Naive B cell (primary cell): ENCODE measurements at regions not wholly inside any gene's neighbourhood (a gene's known extent, or its start where the extent isn't known, plus 50 kb on each side); places are given as distances from the start of the nearest gene placed in this dataset.
A peak's percentile ranks its signal among the peaks of the same experiment; 100 is the strongest.
"Not testable (repeated sequence)": the region's sequence is repeated elsewhere in the genome, so short reads cannot be mapped to it uniquely, and the experiment has no call there.

Source experiments
- ATAC-seq, 2 donors: fragments of 150-1000 bp; cut with Tn5 transposase; 2 replicates each; pipeline ENCODE4 v1.10.0; 2021; ENCODE audit warnings: low read depth in 2 of 2, mild to moderate bottlenecking in 2 of 2, moderate library complexity in 2 of 2
- DNase-seq: peaks from one replicate; pipeline ENCODE4 v3.0.0; 2022
- H3K27ac Mint-ChIP-seq, 6 donors: one replicate each; pipeline ENCODE4 v1.8.0; 2020 to 2022; ENCODE audit warnings: mild to moderate bottlenecking in 6 of 6, mixed read lengths in 6 of 6, moderate library complexity in 5 of 6, inconsistent platforms in 2 of 6
- H3K27me3 Mint-ChIP-seq, 3 donors: one replicate each; pipeline ENCODE4 v1.8.0; 2021 to 2022; ENCODE audit warnings: mixed read lengths in 3 of 3, mild to moderate bottlenecking in 1 of 3
- H3K36me3 Mint-ChIP-seq, 2 donors: one replicate each; pipeline ENCODE4 v1.8.0; 2020 to 2022; ENCODE audit warnings: mixed read lengths in 2 of 2, inconsistent platforms in 1 of 2, mild to moderate bottlenecking in 1 of 2
- H3K4me1 Mint-ChIP-seq, 3 donors: one replicate each; pipeline ENCODE4 v1.8.0; 2020 to 2022; ENCODE audit warnings: mixed read lengths in 3 of 3, inconsistent platforms in 1 of 3, mild to moderate bottlenecking in 1 of 3, moderate library complexity in 1 of 3
- H3K4me3 Mint-ChIP-seq, 8 donors: one replicate each; pipeline ENCODE4 v1.8.0; 2020 to 2022; ENCODE audit warnings: mild to moderate bottlenecking in 8 of 8, mixed read lengths in 8 of 8, moderate library complexity in 8 of 8, inconsistent platforms in 2 of 8
- H3K9me3 Mint-ChIP-seq, 7 donors: one replicate each; pipeline ENCODE4 v1.8.0; 2020 to 2022; ENCODE audit warnings: mixed read lengths in 7 of 7, mild to moderate bottlenecking in 5 of 7, inconsistent platforms in 2 of 7, moderate library complexity in 1 of 7

DNA sequence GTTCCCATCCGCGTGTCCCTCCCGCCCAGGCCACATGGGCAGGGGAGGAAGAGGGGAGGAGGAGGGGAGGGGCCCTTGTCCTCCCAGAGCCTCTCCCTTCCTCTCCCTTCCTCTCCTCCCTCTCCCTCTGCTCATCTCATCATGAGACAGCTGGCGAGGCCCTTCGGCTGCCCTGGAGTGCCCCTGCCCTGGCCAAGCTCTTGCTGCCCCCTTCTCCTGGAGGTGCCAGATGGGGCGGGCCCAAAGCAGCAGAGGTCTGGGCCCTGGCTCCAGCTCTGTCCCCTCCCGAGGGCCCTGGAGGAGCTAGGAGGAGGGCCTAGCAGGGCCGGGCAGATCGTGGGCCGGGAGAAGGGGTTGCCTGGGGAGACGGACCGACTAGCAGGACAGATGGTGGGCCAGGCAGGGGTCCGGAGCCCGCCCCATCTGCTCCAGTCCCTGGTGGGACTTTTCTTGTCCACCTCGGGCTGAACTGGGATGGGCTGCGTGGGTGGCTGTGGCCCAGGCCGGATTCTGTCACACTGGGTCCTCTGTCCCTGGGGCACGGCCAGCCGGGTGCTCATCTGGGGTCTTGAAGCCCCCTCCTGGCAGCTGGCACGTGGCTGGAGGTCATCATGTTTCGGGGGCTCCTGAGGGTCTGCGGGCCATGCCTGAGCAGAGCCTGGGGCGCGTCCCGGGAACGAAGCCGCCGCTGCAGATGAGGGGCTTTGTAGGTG, 183.4 kb downstream of the GOLGA6L6 start:
- DNase-seq (no peak), ATAC-seq (no peak)
- Mint-ChIP-seq H3K27me3 (peaks cover 0 to 10% (median 0%) of the 10 kb centered on the region in 3 donors), H3K4me1 (peaks cover 5 to 8% (median 5%) of the 10 kb centered on the region in 3 donors), H3K9me3 (no peaks in the 10 kb centered on the region), H3K36me3 (no peaks in the 10 kb centered on the region), H3K27ac (peak overlapping the region in 1 of 6 donors; percentile 8), H3K4me3 (peak overlapping the region in 1 of 8 donors; percentile 34)

DNA sequence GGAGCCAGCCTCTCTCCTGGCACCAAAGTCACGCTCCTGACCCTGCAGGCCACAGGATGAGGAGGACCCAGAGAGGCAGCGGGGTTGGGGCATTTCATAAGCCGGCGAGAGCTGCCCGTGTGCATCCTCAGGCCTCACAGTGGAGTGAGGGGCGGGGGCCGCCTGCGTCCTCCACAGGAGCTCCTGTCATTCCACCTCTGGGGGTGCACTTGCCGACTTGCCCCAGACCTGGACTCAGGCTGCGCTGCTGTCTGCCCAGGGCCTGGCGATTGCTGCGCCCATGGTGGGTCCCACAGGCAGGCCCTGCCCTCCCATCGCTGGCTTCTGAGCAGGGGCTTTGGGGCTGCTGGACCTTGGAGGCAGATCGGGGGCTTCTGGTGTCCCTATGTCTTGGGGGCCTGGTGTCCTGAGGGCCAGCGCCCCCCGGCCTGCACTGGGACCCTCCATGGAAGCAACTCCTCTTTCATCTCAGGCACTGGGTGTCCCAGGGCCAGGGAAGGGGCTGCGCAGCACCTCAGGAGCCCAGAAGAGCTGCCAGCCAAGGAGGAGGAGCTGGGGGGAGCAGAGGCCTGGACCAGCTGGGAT, 184.0 kb downstream of the GOLGA6L6 start:
- ATAC-seq (no peak), DNase-seq (no peak)
- H3K4me3 Mint-ChIP-seq, result no peak overlapping the region

DNA sequence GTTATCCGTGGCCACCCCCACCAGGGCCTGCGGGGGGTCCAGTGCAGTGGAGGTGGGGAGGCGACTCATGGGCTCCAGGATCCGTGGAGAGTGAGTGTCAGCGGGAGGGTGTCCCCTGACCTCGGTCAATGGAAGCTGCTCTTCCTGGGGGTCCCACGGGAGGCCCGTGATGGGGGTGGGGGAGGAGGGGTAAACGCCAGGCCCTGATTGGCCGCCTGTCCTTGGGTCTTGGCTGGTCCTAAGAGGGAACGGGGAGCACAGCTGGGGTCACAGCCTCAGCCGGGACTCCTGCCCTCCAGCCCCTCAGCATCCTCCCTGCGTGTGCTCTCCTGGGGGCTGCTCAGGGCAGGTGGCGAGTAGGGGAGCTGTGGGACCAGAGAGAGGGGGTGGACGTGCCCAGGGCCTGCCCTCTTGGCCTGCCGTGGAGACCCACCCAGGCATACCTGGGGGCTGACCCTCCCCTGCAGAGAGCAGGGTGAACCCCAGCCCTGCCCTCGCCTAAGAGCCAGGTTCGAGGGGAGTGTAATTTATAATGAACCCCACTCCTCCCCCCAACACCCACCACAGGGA, 184.6 kb downstream of the GOLGA6L6 start:
- Mint-ChIP-seq H3K4me3 (no peak overlapping the region), H3K27ac (no peak overlapping the region), H3K27me3 (peaks cover 0 to 10% (median 1%) of the 10 kb centered on the region in 3 donors), H3K9me3 (no peaks in the 10 kb centered on the region), H3K4me1 (peaks cover 5 to 8% (median 5%) of the 10 kb centered on the region in 3 donors), H3K36me3 (no peaks in the 10 kb centered on the region)
- DNase-seq (no peak), ATAC-seq (peak in 1 of 2 donors; percentile 4)

More for the DNA sequence above, 184.0 kb downstream of the GOLGA6L6 start:
- Mint-ChIP-seq H3K36me3 (no peaks in the 10 kb centered on the region), H3K4me1 (peaks cover 5 to 8% (median 5%) of the 10 kb centered on the region in 3 donors), H3K9me3 (no peaks in the 10 kb centered on the region), H3K27ac (no peak overlapping the region), H3K27me3 (peaks cover 0 to 10% (median 0%) of the 10 kb centered on the region in 3 donors)

GRCh38 chr15:20356444-20356910, 185.1 kb downstream of the GOLGA6L6 start:
- ATAC-seq (peak; percentile 54 to 72), DNase-seq (peak; percentile 69)
- Mint-ChIP-seq H3K36me3 (no peaks in the 10 kb centered on the region), H3K9me3 (no peaks in the 10 kb centered on the region), H3K27me3 (peaks cover 0 to 10% (median 4%) of the 10 kb centered on the region in 3 donors), H3K27ac (peak overlapping the region in 4 of 6 donors; percentile 29 to 78 (median 51)), H3K4me1 (peaks cover 5 to 8% (median 5%) of the 10 kb centered on the region in 3 donors), H3K4me3 (no peak overlapping the region)

GRCh38 chr15:20355256-20355868, 186.2 kb downstream of the GOLGA6L6 start:
- Mint-ChIP-seq H3K36me3 (no peaks in the 10 kb centered on the region), H3K4me1 (peaks cover 5 to 8% (median 5%) of the 10 kb centered on the region in 3 donors), H3K27me3 (peaks cover 1 to 15% (median 7%) of the 10 kb centered on the region in 3 donors), H3K4me3 (no peak overlapping the region), H3K27ac (peak overlapping the region in 2 of 6 donors; percentile 16 to 40), H3K9me3 (no peaks in the 10 kb centered on the region)
- ATAC-seq (no peak), DNase-seq (no peak)

DNA sequence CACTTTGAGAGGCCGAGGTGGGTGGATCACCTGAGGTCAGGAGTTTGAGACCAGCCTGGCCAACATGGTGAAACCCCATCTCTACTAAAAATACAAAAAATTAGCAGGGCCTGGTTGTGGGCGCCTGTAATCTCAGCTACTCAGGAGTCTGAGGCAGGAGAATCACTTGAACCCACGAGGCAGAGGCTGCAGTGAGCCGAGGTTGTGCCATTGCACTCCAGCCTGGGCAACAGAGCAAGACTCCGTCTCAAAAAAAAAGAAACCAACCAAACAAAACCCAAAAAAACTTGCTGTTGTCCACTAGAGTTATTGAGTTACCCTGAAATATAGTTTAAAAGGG, 186.7 kb downstream of the GOLGA6L6 start:
- peak overlapping the region in 1 of 6 donors; percentile 39 for H3K27ac Mint-ChIP-seq
- H3K4me1 Mint-ChIP-seq, ATAC-seq, H3K9me3 Mint-ChIP-seq, H3K36me3 Mint-ChIP-seq, H3K4me3 Mint-ChIP-seq, DNase-seq: not testable (repeated sequence)
- H3K27me3 Mint-ChIP-seq, result peaks cover 6 to 17% (median 9%) of the 10 kb centered on the region in 3 donors

- no peak for ATAC-seq
- H3K27ac Mint-ChIP-seq, result no peak overlapping the region
- H3K27me3 Mint-ChIP-seq, result peaks cover 7 to 20% (median 9%) of the 10 kb centered on the region in 3 donors
- peaks cover 0 to 2% (median 0%) of the 10 kb centered on the region in 7 donors for H3K9me3 Mint-ChIP-seq
- no peak for DNase-seq
- no peak overlapping the region for H3K4me3 Mint-ChIP-seq
- peaks cover 5 to 8% (median 5%) of the 10 kb centered on the region in 3 donors for H3K4me1 Mint-ChIP-seq
- no peaks in the 10 kb centered on the region for H3K36me3 Mint-ChIP-seq
Observed at GRCh38 chr15:20353966-20354883, 187.4 kb downstream of the GOLGA6L6 start.

DNA sequence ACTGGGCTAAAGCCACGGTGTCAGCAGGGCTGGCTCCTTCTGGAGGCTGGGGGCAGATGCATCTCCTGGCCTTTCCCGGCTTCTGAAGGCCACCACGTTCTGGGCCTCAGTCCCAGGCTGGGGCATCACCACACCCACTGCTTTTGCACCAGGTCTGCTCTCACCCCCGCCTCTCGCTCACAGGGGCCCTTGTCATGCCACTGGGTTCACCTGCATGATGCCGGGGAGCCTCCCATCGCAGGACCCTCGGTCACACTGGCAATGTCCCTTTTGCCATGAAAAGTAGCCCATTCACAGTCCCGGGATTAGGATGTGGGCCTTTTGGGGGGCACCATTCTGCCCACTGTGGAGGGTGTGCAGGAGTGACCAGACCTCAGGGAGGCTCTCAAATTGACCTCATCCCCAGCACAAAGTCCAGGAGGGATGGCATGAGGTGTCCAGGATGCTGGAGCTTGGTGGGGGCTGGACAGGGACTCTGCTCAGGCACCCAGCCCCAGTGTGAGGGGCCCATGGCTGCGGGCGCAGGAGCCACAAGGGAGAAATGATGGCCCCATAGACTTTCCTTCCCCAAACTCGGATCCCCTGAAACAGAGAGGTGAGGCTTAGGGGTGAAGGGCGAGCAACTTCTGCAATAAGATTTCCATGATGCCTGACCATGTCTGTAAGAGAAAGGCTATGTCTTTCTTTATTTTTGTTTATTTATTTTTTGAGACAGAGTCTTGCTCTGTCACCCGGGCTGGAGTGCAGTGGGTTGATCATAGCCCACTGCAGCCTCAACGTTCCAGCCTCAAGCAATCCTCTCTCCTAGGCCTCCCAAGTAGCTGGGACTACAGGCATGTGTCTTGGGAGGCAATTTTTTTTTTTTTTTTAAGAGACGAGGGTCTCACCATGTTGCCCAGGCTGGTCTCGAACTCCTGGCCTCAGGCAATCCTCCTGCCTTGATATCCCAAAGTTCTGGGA, 189.1 kb downstream of the GOLGA6L6 start:
- H3K27me3 Mint-ChIP-seq, result peaks cover 7 to 20% (median 9%) of the 10 kb centered on the region in 3 donors
- no peaks in the 10 kb centered on the region for H3K36me3 Mint-ChIP-seq
- peaks cover 0 to 2% (median 0%) of the 10 kb centered on the region in 7 donors for H3K9me3 Mint-ChIP-seq
- no peak overlapping the region for H3K27ac Mint-ChIP-seq
- no peak for DNase-seq
- H3K4me3 Mint-ChIP-seq, result no peak overlapping the region
- peaks cover 5 to 8% (median 5%) of the 10 kb centered on the region in 3 donors for H3K4me1 Mint-ChIP-seq
- no peak for ATAC-seq

GRCh38 chr15:20351448-20351971, 190.1 kb downstream of the GOLGA6L6 start:
- Mint-ChIP-seq H3K4me1 (peaks cover 3 to 5% (median 3%) of the 10 kb centered on the region in 3 donors), H3K4me3 (no peak overlapping the region), H3K27me3 (peaks cover 7 to 18% (median 9%) of the 10 kb centered on the region in 3 donors), H3K9me3 (peaks cover 0 to 2% (median 0%) of the 10 kb centered on the region in 7 donors), H3K36me3 (no peaks in the 10 kb centered on the region), H3K27ac (no peak overlapping the region)
- no peak for ATAC-seq
- no peak for DNase-seq

DNA sequence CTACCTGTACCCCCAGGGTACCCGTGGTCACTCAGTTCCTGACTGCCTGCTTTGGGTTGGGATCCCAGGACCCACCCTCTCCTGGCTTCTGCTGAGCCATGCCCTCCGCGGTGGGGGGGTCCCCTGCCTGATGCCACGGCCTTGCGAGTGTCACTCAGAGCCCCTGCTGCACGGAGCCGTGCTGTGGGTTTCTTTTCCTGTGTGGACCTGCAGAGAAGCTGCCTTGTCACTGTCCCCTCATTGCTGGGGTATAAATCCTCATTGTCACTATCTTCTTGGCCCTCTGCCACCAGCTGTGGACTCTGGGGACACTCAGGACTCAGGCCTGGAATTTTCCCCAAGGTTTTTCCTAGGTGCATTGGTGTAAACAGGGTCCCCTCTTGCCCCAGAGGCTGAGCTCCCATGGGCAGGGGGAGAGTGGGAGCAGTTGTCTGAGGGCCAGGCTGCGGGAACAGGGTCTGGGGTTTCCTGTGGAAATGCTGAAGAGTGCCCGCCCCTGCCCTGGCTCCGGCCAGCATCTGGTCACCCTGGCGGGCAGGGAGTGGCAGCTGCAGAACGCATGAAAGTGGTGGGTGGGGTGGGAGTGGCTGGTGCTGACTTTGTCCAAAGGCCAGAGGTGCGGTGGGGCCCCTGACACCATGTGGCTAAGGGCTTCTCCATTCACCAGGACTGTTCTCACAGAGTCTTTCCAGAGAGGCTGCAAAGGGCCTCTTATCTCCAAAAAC, 191.7 kb downstream of the GOLGA6L6 start:
- ATAC-seq (no peak), DNase-seq (no peak)
- Mint-ChIP-seq H3K27me3 (peaks cover 7 to 11% (median 9%) of the 10 kb centered on the region in 3 donors), H3K9me3 (peaks cover 0 to 2% (median 0%) of the 10 kb centered on the region in 7 donors), H3K4me3 (no peak overlapping the region), H3K27ac (no peak overlapping the region), H3K4me1 (no peaks in the 10 kb centered on the region), H3K36me3 (no peaks in the 10 kb centered on the region)
